Neural cell (in vitro differentiated cells): ENCODE measurements at regions not wholly inside any gene's neighbourhood (a gene's known extent, or its start where the extent isn't known, plus 50 kb on each side); places are given as distances from the start of the nearest gene placed in this dataset.
"Not testable (repeated sequence)": the region's sequence is repeated elsewhere in the genome, so short reads cannot be mapped to it uniquely, and the experiment has no call there.

Experiments used
- H2AFZ ChIP-seq: fragments of 200-600, 300-800 bp; sonication (generic), shearing (Covaris generic); 2 replicates; pipeline ENCODE4 v1.6.0; 2014; ENCODE audit warnings: low read depth, mild to moderate bottlenecking, antibody characterized with exemption, low read length, moderate library complexity
- H3F3A ChIP-seq: fragments of 200-600 bp; shearing (Covaris generic); 2 replicates; pipeline ENCODE4 v1.6.1; 2016; ENCODE audit warnings: mild to moderate bottlenecking, moderate library complexity, mixed read lengths, antibody characterized with exemption, low read length; ENCODE audit not compliant: insufficient read depth, poor library complexity, severe bottlenecking
- H3K27ac ChIP-seq: fragments of 200-600, 300-800 bp; sonication (generic), shearing (Covaris generic); 2 replicates; pipeline ENCODE4 v1.5.1; 2014; ENCODE audit warnings: mild to moderate bottlenecking, low read length, moderate library complexity
- H3K27me3 ChIP-seq: fragments of 300-800, 200-600 bp; sonication (generic), shearing (Covaris generic); 2 replicates; pipeline ENCODE4 v1.6.0; 2014; ENCODE audit warnings: mild to moderate bottlenecking, low read depth, low read length, moderate library complexity; ENCODE audit not compliant: insufficient read depth
- H3K36me3 ChIP-seq: fragments of 300-800, 200-600 bp; sonication (generic), shearing (Covaris generic); 2 replicates; pipeline ENCODE4 v1.5.1; 2014; ENCODE audit warnings: mild to moderate bottlenecking, antibody characterized with exemption, low read length, moderate library complexity; ENCODE audit not compliant: insufficient read depth
- H3K4me2 ChIP-seq: fragments of 300-800, 200-600 bp; sonication (generic), shearing (Covaris generic); 2 replicates; pipeline ENCODE4 v1.6.0; 2014; ENCODE audit warnings: mild to moderate bottlenecking, low read length
- H3K4me3 ChIP-seq: fragments of 300-800, 200-600 bp; sonication (generic), shearing (Covaris generic); 2 replicates; pipeline ENCODE4 v1.5.1; 2014; ENCODE audit warnings: mild to moderate bottlenecking, low read length, moderate library complexity
- H3K79me2 ChIP-seq: fragments of 200-600 bp; shearing (Covaris generic); replicated peaks from 2 replicates; pipeline ENCODE4 v1.6.0; 2014; ENCODE audit warnings: mild to moderate bottlenecking, low read length, moderate library complexity; ENCODE audit not compliant: insufficient read depth
- H3K9ac ChIP-seq: fragments of 300-800, 200-600 bp; sonication (generic), shearing (Covaris generic); 2 replicates; pipeline ENCODE4 v1.6.1; 2016; ENCODE audit warnings: mild to moderate bottlenecking, low read length, mixed read lengths
- H3K9me2 ChIP-seq: fragments of 200-600 bp; shearing (Covaris generic); 2 replicates; pipeline ENCODE4 v1.6.1; 2016; ENCODE audit warnings: mild to moderate bottlenecking, low read length, mixed read lengths; ENCODE audit not compliant: insufficient read depth
- H3K9me3 ChIP-seq: fragments of 200-600, 300-800 bp; sonication (generic), shearing (Covaris generic); 2 replicates; pipeline ENCODE4 v1.6.1; 2016; ENCODE audit warnings: mild to moderate bottlenecking, mixed run types, low read length, moderate library complexity, mixed read lengths
- H4K20me1 ChIP-seq: fragments of 200-600 bp; shearing (Covaris generic); 2 replicates; pipeline ENCODE4 v1.6.1; 2016; ENCODE audit warnings: mild to moderate bottlenecking, mixed run types; ENCODE audit not compliant: insufficient read depth
- CTCF ChIP-seq: fragments of 450-650 bp; IDR thresholded peaks from 2 replicates; pipeline ENCODE4 v1.5.1; 2014; ENCODE audit warnings: antibody characterized with exemption, mild to moderate bottlenecking, moderate library complexity; ENCODE audit not compliant: poor library complexity, severe bottlenecking
- EP300 ChIP-seq: fragments of 450-650 bp; conservative IDR thresholded peaks from 2 replicates; pipeline ENCODE4 v1.6.1; 2014; ENCODE audit warnings: antibody characterized with exemption, mild to moderate bottlenecking, moderate library complexity; ENCODE audit not compliant: poor library complexity, severe bottlenecking
- EZH2 ChIP-seq: fragments of 200-600, 300-800 bp; shearing (Covaris generic), sonication (generic); IDR thresholded peaks from 2 replicates; pipeline ENCODE4 v1.6.1; 2014; ENCODE audit warnings: antibody characterized with exemption, low read length, borderline replicate concordance, mild to moderate bottlenecking; ENCODE audit not compliant: insufficient read depth, poor library complexity, severe bottlenecking
- MXI1 ChIP-seq: fragments of 450-650 bp; conservative IDR thresholded peaks from 2 replicates; pipeline ENCODE4 v1.6.1; 2014; ENCODE audit warnings: antibody characterized with exemption, mild to moderate bottlenecking; ENCODE audit not compliant: poor library complexity, severe bottlenecking
- POLR2AphosphoS5 ChIP-seq: IDR thresholded peaks from 2 replicates; pipeline ENCODE4 v1.6.1; 2012
- RAD21 ChIP-seq: fragments of 450-650 bp; conservative IDR thresholded peaks from 2 replicates; pipeline ENCODE4 v1.6.1; 2014; ENCODE audit warnings: antibody characterized with exemption, mild to moderate bottlenecking, moderate library complexity
- REST ChIP-seq: IDR thresholded peaks from 2 replicates; pipeline ENCODE4 v1.6.1; 2012; ENCODE audit warnings: borderline replicate concordance
- SMC3 ChIP-seq: fragments of 450-650 bp; conservative IDR thresholded peaks from 2 replicates; pipeline ENCODE4 v1.6.1; 2014; ENCODE audit warnings: antibody characterized with exemption, mild to moderate bottlenecking, moderate library complexity; ENCODE audit not compliant: poor library complexity
- TAF1 ChIP-seq: IDR thresholded peaks from 2 replicates; pipeline ENCODE4 v1.6.1; 2012; ENCODE audit warnings: low read depth

GRCh38 chr1:115522386-115522785 is 119.4 kb upstream of the VANGL1 start:
- H3K36me3 ChIP-seq = no peaks in the 10 kb centered on the region
- H3K4me2 ChIP-seq = no peak overlapping the region
- no peak overlapping the region for H2AFZ ChIP-seq
- no peak overlapping the region for H3K4me3 ChIP-seq
- no peaks in the 10 kb centered on the region for H3K9me3 ChIP-seq
- no peaks in the 10 kb centered on the region for H4K20me1 ChIP-seq
- H3F3A ChIP-seq = no peaks in the 10 kb centered on the region
- no peak overlapping the region for H3K9ac ChIP-seq
- TF ChIP-seq MXI1 (no peak), SMC3 (no peak), EZH2 (no peak), EP300 (no peak)
- no peaks in the 10 kb centered on the region for H3K79me2 ChIP-seq
- H3K9me2 ChIP-seq = no peaks in the 10 kb centered on the region
- H3K27me3 ChIP-seq = no peaks in the 10 kb centered on the region
- H3K27ac ChIP-seq = no peak overlapping the region

GRCh38 chr1:115515270-115515669 is 126.5 kb upstream of the VANGL1 start:
- TF ChIP-seq SMC3 (no peak), TAF1 (no peak), CTCF (no peak), REST (no peak), EP300 (no peak), POLR2AphosphoS5 (no peak), EZH2 (no peak), RAD21 (no peak), MXI1 (no peak)
- H3K4me2 ChIP-seq = no peak overlapping the region

GRCh38 chr1:115510226-115510625 is 131.5 kb upstream of the VANGL1 start:
- not testable (repeated sequence) for H3K9me2 ChIP-seq, H3K4me3 ChIP-seq, H3K36me3 ChIP-seq, H3K27me3 ChIP-seq, H3K27ac ChIP-seq, H2AFZ ChIP-seq, H3K79me2 ChIP-seq, H3K9ac ChIP-seq, H3K9me3 ChIP-seq, H4K20me1 ChIP-seq, H3K4me2 ChIP-seq, H3F3A ChIP-seq

More at GRCh38 chr1:115515270-115515669, 126.5 kb upstream of the VANGL1 start:
- no peak overlapping the region for H3K9ac ChIP-seq
- H2AFZ ChIP-seq = no peak overlapping the region
- no peaks in the 10 kb centered on the region for H3K9me3 ChIP-seq
- H3K79me2 ChIP-seq = no peaks in the 10 kb centered on the region
- H4K20me1 ChIP-seq = no peaks in the 10 kb centered on the region
- no peaks in the 10 kb centered on the region for H3K27me3 ChIP-seq
- H3K27ac ChIP-seq = no peak overlapping the region
- H3F3A ChIP-seq = no peaks in the 10 kb centered on the region
- no peaks in the 10 kb centered on the region for H3K9me2 ChIP-seq
- H3K36me3 ChIP-seq = no peaks in the 10 kb centered on the region
- no peak overlapping the region for H3K4me3 ChIP-seq
